Lower leg skin (tissue), 3 donors: ENCODE measurements at regions not wholly inside any gene's neighbourhood (a gene's known extent, or its start where the extent isn't known, plus 50 kb on each side); places are given as distances from the start of the nearest gene placed in this dataset.

ENCODE experiments used
- POLR2A ChIP-seq, 2 donors: fragments of 450-650 bp; IDR thresholded peaks; one replicate each; pipeline ENCODE4 v1.6.1; 2016 to 2017; ENCODE audit warnings: antibody characterized with exemption in 2 of 2, mild to moderate bottlenecking in 1 of 2, moderate library complexity in 1 of 2
- TF ChIP-seq, protein P1 (sequence below), 3 donors: fragments of 450-650 bp; IDR thresholded peaks; one replicate each; pipeline ENCODE4 v1.5.1; 2016; ENCODE audit warnings: antibody characterized with exemption in 3 of 3, mild to moderate bottlenecking in 3 of 3, moderate library complexity in 2 of 3

DNA sequence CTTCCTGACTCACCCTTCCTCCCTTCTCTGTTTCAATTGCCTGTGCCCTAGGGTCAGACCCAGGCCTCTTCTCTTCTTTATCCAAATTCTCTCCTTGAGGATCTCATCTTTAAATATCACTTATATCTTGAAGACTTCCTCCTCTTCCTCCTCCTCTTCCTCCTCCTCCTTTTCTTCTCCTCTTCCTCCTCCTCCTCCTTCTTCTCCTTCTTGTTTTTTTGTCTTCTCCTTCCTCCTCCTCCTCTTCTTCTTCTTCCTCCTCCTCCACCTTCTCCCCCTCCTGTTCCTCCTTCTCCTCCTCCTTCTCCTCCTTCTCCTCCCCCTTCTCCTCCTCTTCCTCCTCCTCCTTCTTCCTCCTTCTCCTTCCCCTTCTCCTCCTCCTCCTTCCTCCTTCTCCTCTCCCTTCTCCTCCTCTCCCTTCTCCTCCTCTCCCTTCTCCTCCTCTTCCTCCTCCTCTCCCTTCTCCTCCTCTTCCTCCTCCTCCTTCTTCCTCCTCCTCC is 127.6 kb upstream of the AKIRIN2 start:
- TF ChIP-seq, protein P1, sequence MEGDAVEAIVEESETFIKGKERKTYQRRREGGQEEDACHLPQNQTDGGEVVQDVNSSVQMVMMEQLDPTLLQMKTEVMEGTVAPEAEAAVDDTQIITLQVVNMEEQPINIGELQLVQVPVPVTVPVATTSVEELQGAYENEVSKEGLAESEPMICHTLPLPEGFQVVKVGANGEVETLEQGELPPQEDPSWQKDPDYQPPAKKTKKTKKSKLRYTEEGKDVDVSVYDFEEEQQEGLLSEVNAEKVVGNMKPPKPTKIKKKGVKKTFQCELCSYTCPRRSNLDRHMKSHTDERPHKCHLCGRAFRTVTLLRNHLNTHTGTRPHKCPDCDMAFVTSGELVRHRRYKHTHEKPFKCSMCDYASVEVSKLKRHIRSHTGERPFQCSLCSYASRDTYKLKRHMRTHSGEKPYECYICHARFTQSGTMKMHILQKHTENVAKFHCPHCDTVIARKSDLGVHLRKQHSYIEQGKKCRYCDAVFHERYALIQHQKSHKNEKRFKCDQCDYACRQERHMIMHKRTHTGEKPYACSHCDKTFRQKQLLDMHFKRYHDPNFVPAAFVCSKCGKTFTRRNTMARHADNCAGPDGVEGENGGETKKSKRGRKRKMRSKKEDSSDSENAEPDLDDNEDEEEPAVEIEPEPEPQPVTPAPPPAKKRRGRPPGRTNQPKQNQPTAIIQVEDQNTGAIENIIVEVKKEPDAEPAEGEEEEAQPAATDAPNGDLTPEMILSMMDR (IDR thresholded peaks at IDR 0.05): no peak
- no peak for TF ChIP-seq POLR2A (IDR thresholded peaks at IDR 0.05)
